GM21515 (cell line): ENCODE measurements at regions not wholly inside any gene's neighbourhood (a gene's known extent, or its start where the extent isn't known, plus 50 kb on each side); places are given as distances from the start of the nearest gene placed in this dataset.

Source experiments
- ATAC-seq: cut with Tn5 transposase; IDR thresholded peaks from one replicate; pipeline ENCODE4 v1.9.1; 2021; ENCODE audit not compliant: unreplicated experiment

GRCh38 chr2:74036010-74036409 lies 51.3 kb downstream of the TET3 start:
- no peak for ATAC-seq

- no peak for ATAC-seq
These were observed 51.9 kb downstream of the TET3 start for GRCh38 chr2:74036450-74037195.

- ATAC-seq, result peak; percentile 48
These were observed 52.7 kb downstream of the TET3 start for GRCh38 chr2:74037379-74037860.

DNA sequence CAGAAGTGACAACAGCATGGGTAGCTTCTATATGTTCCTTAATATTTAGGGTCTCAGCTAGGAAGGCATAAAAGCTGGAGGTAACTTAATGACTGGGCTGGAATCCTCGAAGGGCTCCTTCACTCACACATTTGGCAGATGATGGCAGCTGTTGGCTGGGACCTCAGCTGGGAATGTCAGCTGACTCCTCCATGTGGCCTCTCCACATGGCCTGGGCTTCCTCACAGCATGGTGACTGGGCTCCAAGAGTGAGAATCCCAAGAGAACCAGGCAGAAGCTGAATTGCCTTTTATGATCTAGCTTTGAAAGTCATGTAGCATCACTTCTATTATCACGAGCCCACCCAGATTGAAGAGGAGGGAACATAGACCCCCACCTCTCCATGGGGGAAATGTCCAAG lies 54.9 kb downstream of the TET3 start:
- ATAC-seq, result no peak

- no peak for ATAC-seq
These were observed 56.5 kb downstream of the TET3 start for GRCh38 chr2:74041182-74041581.

GRCh38 chr2:74041726-74042125 lies 57.0 kb downstream of the TET3 start:
- ATAC-seq, result no peak

GRCh38 chr2:74042606-74043005 lies 57.9 kb downstream of the TET3 start:
- no peak for ATAC-seq

DNA sequence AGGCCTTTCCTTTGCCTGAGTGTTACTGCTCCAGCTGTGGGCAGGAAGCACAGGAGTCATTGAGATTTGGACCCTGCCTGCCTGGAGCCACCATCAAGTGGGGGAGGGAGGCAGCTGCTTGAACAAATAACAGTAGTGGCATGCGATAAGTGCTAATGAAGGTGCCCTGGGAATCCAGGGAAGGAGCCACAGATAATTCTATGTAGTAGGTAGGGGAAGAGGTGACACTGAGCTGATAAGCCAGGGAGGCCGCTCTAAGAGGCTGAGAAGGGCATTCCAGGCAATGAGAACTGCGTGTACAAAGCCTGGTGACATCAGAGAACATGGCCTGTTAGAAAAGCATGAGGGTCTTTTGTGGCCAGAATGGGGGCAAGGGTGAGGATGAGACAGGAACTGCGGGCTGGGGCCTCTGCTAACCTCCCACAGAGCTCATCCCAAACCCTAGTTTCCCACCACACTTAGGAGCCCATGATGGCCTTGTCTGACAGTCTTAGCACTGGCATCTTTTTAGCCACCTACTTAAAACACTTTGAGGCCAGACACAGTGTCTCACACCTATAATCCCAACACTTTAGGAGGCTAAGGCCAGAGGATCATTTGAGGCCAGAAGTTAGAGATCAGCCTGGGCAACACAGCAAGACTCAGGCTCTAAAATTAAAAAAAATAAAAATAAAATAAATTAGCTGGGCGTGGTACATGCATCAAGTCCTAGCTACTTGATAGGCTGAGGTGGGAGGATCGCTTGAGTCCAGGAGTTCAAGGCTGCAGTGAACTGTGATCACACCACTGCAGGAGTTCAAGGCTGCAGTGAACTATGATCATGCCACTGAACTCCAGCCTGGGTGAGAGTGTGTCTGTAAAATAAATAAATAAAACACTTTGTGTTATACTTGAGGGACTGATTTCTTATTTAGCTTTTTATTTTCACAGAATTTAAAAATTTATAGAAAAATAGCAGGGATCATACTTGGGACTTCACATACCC lies 58.9 kb downstream of the TET3 start:
- no peak for ATAC-seq

DNA sequence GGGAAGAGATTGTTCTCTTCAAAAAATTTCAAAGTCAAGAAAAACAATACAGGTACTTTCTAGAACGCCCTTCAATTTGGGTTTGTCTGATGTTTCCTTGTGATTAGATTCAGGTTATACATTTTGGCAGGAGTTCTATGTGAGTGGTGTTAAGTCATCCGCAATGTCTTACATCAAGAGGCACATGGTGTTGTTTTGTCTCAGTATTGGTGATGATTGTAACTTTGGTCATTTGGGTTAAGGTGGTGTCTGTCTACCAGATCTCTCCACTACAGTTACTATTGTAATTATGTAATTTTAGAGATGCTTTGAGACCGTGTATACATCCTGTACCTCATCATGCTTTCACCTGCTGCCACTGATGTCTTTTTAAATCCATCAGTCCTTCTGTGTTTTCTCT lies 60.3 kb downstream of the TET3 start:
- ATAC-seq, result no peak

DNA sequence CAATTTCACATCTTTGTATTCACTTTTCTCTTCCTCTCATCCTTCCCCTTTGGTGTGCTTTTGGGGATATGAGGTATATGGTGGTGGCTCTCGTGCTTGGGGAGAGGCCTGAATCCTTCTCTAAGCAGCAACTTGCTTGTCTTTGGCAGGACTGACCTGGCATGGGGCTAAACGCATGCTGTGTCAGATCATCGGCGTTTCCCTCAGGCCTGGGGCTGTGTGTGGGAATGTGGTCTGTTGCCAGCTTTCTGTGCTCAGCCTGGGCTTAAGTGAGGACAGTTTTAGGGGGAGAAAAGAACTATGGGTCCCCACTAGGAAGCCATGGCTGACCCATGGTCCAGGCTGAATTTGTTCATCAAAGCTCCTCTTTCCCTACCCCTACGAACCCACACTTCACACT lies 60.7 kb downstream of the TET3 start:
- ATAC-seq, result no peak

DNA sequence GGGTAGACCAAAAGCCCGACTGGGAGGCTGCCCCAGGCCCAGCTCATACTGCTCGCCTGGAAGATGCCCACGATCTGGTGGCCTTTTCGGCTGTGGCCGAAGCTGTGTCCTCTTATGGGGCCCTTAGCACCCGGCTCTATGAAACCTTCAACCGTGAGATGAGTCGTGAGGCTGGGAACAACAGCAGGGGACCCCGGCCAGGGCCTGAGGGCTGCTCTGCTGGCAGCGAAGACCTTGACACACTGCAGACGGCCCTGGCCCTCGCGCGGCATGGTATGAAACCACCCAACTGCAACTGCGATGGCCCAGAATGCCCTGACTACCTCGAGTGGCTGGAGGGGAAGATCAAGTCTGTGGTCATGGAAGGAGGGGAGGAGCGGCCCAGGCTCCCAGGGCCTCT lies 61.7 kb downstream of the TET3 start:
- no peak for ATAC-seq

DNA sequence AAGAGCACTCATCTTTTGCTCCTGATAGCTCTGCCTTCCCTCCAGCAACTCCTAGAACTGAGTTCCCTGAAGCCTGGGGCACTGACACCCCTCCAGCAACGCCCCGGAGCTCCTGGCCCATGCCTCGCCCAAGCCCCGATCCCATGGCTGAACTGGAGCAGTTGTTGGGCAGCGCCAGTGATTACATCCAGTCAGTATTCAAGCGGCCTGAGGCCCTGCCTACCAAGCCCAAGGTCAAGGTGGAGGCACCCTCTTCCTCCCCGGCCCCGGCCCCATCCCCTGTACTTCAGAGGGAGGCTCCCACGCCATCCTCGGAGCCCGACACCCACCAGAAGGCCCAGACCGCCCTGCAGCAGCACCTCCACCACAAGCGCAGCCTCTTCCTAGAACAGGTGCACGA lies 62.4 kb downstream of the TET3 start:
- no peak for ATAC-seq

GRCh38 chr2:74048147-74048546 lies 63.4 kb downstream of the TET3 start:
- ATAC-seq, result no peak

- no peak for ATAC-seq
These were observed 64.3 kb downstream of the TET3 start for GRCh38 chr2:74048843-74049519.

- no peak for ATAC-seq
These were observed 65.4 kb downstream of the TET3 start for GRCh38 chr2:74050151-74050550.

DNA sequence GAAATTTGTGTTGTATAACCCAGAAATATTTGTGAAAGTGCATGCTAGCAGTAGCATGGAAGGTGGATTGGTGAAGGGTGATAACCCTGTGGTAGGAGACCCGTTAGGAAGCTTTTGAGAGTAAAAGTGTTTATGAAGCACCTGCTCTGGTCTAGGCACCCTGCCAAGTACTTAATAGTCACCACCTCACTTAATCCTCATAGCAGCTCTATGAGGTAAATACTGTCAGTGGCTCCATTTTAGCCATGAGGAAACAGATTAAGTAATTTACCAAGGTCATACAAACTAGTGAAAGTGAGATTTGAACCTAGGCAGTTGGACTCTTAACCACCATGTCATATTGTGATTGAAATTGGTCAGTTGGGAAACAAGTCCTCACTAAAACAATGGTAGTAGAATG lies 66.8 kb downstream of the TET3 start:
- ATAC-seq, result no peak

DNA sequence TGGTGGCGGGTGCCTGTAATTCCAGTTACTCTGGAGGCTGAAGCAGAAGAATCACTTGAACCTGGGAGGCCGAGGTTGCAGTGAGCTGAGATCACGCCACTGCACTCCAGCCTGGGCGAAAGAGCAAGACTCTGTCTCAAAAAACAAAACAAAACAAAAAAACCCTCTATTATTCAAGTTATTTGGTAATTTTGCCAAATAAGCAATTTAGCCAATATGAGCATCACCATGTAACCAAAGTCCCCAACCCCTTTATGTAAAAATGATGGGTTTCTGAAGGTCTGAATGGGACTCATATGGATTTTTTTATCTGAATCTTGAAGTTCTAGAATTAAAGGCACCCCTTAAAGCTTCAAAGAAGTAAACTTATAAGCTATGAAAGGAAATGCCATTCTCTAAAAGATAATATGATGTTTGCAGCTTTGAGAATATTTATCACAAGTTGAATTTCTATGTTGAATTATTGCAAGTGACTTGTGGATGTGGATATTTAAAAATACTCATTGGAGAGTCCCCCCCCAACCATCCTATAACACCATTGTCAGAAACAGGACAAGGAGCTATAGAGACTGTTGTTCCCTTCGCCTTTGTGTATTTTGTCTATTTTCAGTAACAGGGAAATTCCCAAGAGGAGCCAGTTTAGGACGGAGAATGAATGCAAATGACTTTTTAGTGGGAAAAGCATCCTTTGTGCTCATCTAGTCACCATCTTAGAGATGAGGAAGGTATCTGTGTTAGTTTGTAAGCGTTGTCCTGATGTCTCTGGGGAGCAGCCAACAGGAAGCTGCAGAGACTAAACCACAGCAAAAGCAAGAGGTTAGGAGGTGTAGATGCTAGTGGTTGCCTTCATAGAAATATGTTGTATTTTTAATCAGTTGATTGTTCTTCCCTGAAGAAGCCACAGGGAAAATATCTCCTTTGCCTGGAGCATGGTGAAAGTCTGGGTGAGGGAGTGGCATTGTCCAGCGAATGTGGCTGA lies 68.3 kb downstream of the TET3 start:
- no peak for ATAC-seq

DNA sequence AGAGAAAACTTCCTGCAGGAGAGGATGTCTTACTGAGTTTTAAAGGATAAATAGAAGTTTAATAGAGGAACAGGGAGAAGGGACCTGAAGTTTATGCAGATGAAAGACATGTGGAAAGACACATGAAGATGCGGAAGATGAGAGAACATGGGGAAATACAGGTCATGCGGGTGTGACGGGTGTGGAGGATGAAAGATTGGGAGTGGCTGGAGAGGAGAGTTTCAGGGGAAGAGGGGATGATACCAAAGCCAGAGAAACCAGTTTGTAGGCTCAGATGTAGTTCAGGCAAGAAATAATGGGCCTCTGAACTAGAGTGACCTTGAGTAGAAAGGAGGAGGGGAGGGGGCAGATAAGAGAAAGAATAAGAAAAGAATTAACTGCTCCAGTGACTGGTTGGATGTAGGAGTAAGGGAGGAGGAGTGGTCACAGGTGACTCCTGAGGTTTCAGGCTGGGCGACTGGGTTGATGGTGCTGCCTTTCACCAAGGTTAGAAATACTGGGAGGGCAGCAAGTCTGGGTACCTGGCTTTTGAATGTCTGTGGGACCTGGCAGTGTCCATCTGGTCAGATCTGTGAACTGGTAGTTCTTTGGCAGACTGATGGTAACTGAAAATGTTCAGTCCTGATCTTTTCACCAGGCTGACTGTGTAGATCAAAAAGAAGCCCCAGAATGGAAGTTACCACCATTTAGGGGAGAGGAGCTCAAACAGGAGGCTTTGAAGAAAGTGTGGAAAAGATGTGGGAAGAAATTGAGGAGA lies 69.4 kb downstream of the TET3 start:
- no peak for ATAC-seq

GRCh38 chr2:74059137-74059775 lies 74.5 kb downstream of the TET3 start:
- no peak for ATAC-seq
